ENCODE measurements at regions not wholly inside any gene's neighbourhood (a gene's known extent, or its start where the extent isn't known, plus 50 kb on each side); places are given as distances from the start of the nearest gene placed in this dataset.

GRCh38 chr18:75503615-75504014 lies 76.1 kb upstream of the SMIM21 start:
- H3K36me3 ChIP-seq (ENCODE audit: insufficient read depth, low read length) = no peaks in the 10 kb centered on the region
- H3K4me2 ChIP-seq (ENCODE audit: low read length) = no peak overlapping the region
- H2AFZ ChIP-seq (ENCODE audit: low read length) = no peak overlapping the region
- no peaks in the 10 kb centered on the region for H3K4me1 ChIP-seq (ENCODE audit: insufficient read depth, low read length, poor library complexity, severe bottlenecking)
- no peak overlapping the region for H3K27ac ChIP-seq (ENCODE audit: low read depth, low read length, poor library complexity, severe bottlenecking)
- POLR2A ChIA-PET = no interaction called here
- no peak for TF ChIP-seq CTCF (conservative IDR thresholded peaks at IDR 0.05; ENCODE audit: low read length)
- no peak for DNase-seq (ENCODE audit: low spot score)
- no peaks in the 10 kb centered on the region for H3K9me2 ChIP-seq (ENCODE audit: insufficient read depth, low read length)
- H3K79me2 ChIP-seq (ENCODE audit: insufficient read depth, low read depth, low read length) = no peaks in the 10 kb centered on the region
- CTCF ChIA-PET (ENCODE audit: unreplicated experiment) = no interaction called here
- H4K20me1 ChIP-seq (ENCODE audit: insufficient read depth, low read length) = no peaks in the 10 kb centered on the region
- H3K4me3 ChIP-seq (ENCODE audit: low read depth, low read length, poor library complexity, severe bottlenecking) = no peak overlapping the region
- no TSS peak for BruUV-seq (replicated peaks)
- intact Hi-C loops (cut with micrococcal nuclease; ENCODE audit: unreplicated experiment) = no loop called here
- H3K9me3 ChIP-seq (ENCODE audit: low read length) = no peaks in the 10 kb centered on the region

GRCh38 chr18:75502286-75502685 lies 74.8 kb upstream of the SMIM21 start:
- H3K4me3 ChIP-seq (ENCODE audit: low read depth, low read length, poor library complexity, severe bottlenecking) = no peak overlapping the region
- no peaks in the 10 kb centered on the region for H4K20me1 ChIP-seq (ENCODE audit: insufficient read depth, low read length)
- no peaks in the 10 kb centered on the region for H3K79me2 ChIP-seq (ENCODE audit: insufficient read depth, low read depth, low read length)
- H2AFZ ChIP-seq (ENCODE audit: low read length) = no peak overlapping the region
- no peaks in the 10 kb centered on the region for H3K4me1 ChIP-seq (ENCODE audit: insufficient read depth, low read length, poor library complexity, severe bottlenecking)
- CTCF ChIA-PET (ENCODE audit: unreplicated experiment) = no interaction called here
- TF ChIP-seq CTCF (conservative IDR thresholded peaks at IDR 0.05; ENCODE audit: low read length) (no peak), EZH2phosphoT487 (IDR thresholded peaks at IDR 0.05; ENCODE audit: borderline replicate concordance, low read depth, low read length) (no peak)
- intact Hi-C loops (cut with micrococcal nuclease; ENCODE audit: unreplicated experiment) = no loop called here
- no peak for DNase-seq (ENCODE audit: low spot score)
- no TSS peak for BruUV-seq (replicated peaks)
- no peak overlapping the region for H3K4me2 ChIP-seq (ENCODE audit: low read length)
- POLR2A ChIA-PET = no interaction called here
- H3K9me3 ChIP-seq (ENCODE audit: low read length) = no peaks in the 10 kb centered on the region
- no peaks in the 10 kb centered on the region for H3K9me2 ChIP-seq (ENCODE audit: insufficient read depth, low read length)
- no peaks in the 10 kb centered on the region for H3K36me3 ChIP-seq (ENCODE audit: insufficient read depth, low read length)
- no peak overlapping the region for H3K27ac ChIP-seq (ENCODE audit: low read depth, low read length, poor library complexity, severe bottlenecking)

GRCh38 chr18:75500545-75500944 lies 73.0 kb upstream of the SMIM21 start:
- H4K20me1 ChIP-seq (ENCODE audit: insufficient read depth, low read length) = no peaks in the 10 kb centered on the region
- BruUV-seq (replicated peaks) = no TSS peak
- POLR2A ChIA-PET = no interaction called here
- no peaks in the 10 kb centered on the region for H3K9me3 ChIP-seq (ENCODE audit: low read length)
- DNase-seq (ENCODE audit: low spot score) = no peak
- H3K9me2 ChIP-seq (ENCODE audit: insufficient read depth, low read length) = no peaks in the 10 kb centered on the region
- no peak overlapping the region for H3K4me2 ChIP-seq (ENCODE audit: low read length)
- no peaks in the 10 kb centered on the region for H3K4me1 ChIP-seq (ENCODE audit: insufficient read depth, low read length, poor library complexity, severe bottlenecking)
- intact Hi-C loops (cut with micrococcal nuclease; ENCODE audit: unreplicated experiment) = no loop called here
- H3K27ac ChIP-seq (ENCODE audit: low read depth, low read length, poor library complexity, severe bottlenecking) = no peak overlapping the region
- H3K4me3 ChIP-seq (ENCODE audit: low read depth, low read length, poor library complexity, severe bottlenecking) = no peak overlapping the region
- H3K36me3 ChIP-seq (ENCODE audit: insufficient read depth, low read length) = no peaks in the 10 kb centered on the region
- CTCF ChIA-PET (ENCODE audit: unreplicated experiment) = no interaction called here
- no peaks in the 10 kb centered on the region for H3K79me2 ChIP-seq (ENCODE audit: insufficient read depth, low read depth, low read length)
- TF ChIP-seq CTCF (conservative IDR thresholded peaks at IDR 0.05; ENCODE audit: low read length) (no peak), EZH2phosphoT487 (IDR thresholded peaks at IDR 0.05; ENCODE audit: borderline replicate concordance, low read depth, low read length) (no peak)
- no peak overlapping the region for H2AFZ ChIP-seq (ENCODE audit: low read length)
